ENCODE measurements at regions not wholly inside any gene's neighbourhood (a gene's known extent, or its start where the extent isn't known, plus 50 kb on each side); places are given as distances from the start of the nearest gene placed in this dataset.

GRCh38 chr2:220078439-220078838, 451.0 kb downstream of the SLC4A3 start:
- TF ChIP-seq CTCF (IDR thresholded peaks at IDR 0.05; ENCODE audit: low read length) = no peak
- no peak for TF ChIP-seq EZH2 (IDR thresholded peaks at IDR 0.05; ENCODE audit: borderline replicate concordance, low read length)

Measured in OCI-LY1 (cell line).